A549 (cell line): ENCODE measurements at regions not wholly inside any gene's neighbourhood (a gene's known extent, or its start where the extent isn't known, plus 50 kb on each side); places are given as distances from the start of the nearest gene placed in this dataset.
A peak's percentile ranks its signal among the peaks of the same experiment; 100 is the strongest.

Experiments used
- ATAC-seq, 2 experiments: fragments of 200-7000 bp in 1 of 2; fragments of >200 bp in 1 of 2; cut with Nextera tagmentation in 1 of 2; cut with Tn5 transposase in 1 of 2; 3 replicates each; pipeline versions ENCODE4 v1.8.0 to v1.9.1; 2018 to 2020; ENCODE audit warnings: mild to moderate bottlenecking in 1 of 2, moderate library complexity in 1 of 2
- CTCF ChIA-PET: fragments of 300-600 bp; sonication (Branson Sonifier 250); formaldehyde crosslinking; extraction: SDS; loops from one replicate; lab custom pipeline; 2021; ENCODE audit warnings: antibody characterized with exemption, inconsistent platforms; lab: Yijun Ruan, JAX
- POLR2A ChIA-PET: fragments of 350-600 bp; formaldehyde crosslinking; extraction: SDS; loops from one replicate; lab custom pipeline; 2021; ENCODE audit warnings: antibody characterized with exemption, inconsistent platforms; lab: Yijun Ruan, JAX
- DNase-seq, 2 experiments: peaks; one replicate each; pipeline versions ENCODE4 v3.0.0 to v3.0.0-alpha.2; 2011 to 2016; ENCODE audit warnings: low read depth in 1 of 2, low spot score in 1 of 2
- FAIRE-seq: peaks from 2 replicates; lab custom pipeline; 2011; peaks lifted over from hg19 to GRCh38; lab: Jason Lieb, UNC
- H3K27ac ChIP-seq, 2 experiments: fragments of >200 bp; sonication (Bioruptor Twin); formaldehyde crosslinking; 3 replicates each; pipeline ENCODE4 v1.5.1; 2016 to 2017
- H3K4me1 ChIP-seq: fragments of >200 bp; sonication (Bioruptor Twin); formaldehyde crosslinking; 3 replicates; pipeline ENCODE4 v1.6.1; 2016
- H3K4me2 ChIP-seq: fragments of >200 bp; sonication (Bioruptor Twin); formaldehyde crosslinking; 3 replicates; pipeline ENCODE4 v1.6.1; 2016
- H3K4me3 ChIP-seq: fragments of >200 bp; sonication (Bioruptor Twin); formaldehyde crosslinking; 3 replicates; pipeline ENCODE4 v1.5.1; 2016
- H3K9me3 ChIP-seq: fragments of >200 bp; sonication (Bioruptor Twin); formaldehyde crosslinking; 3 replicates; pipeline ENCODE4 v1.6.1; 2016
- BHLHE40 ChIP-seq: IDR thresholded peaks from 2 replicates; pipeline ENCODE4 v1.6.1; 2012; ENCODE audit warnings: low read depth, low read length, inconsistent platforms
- EHF ChIP-seq: fragments of 250-450 bp; sonication (Bioruptor Pico); IDR thresholded peaks from 2 replicates; pipeline ENCODE4 v1.5.0; 2020; ENCODE audit warnings: mild to moderate bottlenecking
- ELK1 ChIP-seq: fragments of 150-350 bp; IDR thresholded peaks from 2 replicates; pipeline ENCODE4 v1.6.1; 2014; ENCODE audit warnings: low read depth, mild to moderate bottlenecking, low read length
- EP300 ChIP-seq, 2 experiments: fragments of >200 bp; sonication (Bioruptor Twin); formaldehyde crosslinking; IDR thresholded peaks; 2 replicates in 1 of 2; 3 replicates in 1 of 2; pipeline ENCODE4 v1.6.1; 2016 to 2017
- ESRRA ChIP-seq: fragments of 150-350 bp; IDR thresholded peaks from 2 replicates; pipeline ENCODE4 v1.6.1; 2014; ENCODE audit warnings: mild to moderate bottlenecking, low read length, borderline replicate concordance
- FOSB ChIP-seq: fragments of 250-450 bp; sonication (Bioruptor Pico); IDR thresholded peaks from 2 replicates; pipeline ENCODE4 v1.5.0; 2020; ENCODE audit warnings: mild to moderate bottlenecking, moderate library complexity
- FOSL2 ChIP-seq, 2 experiments: fragments of 450-650 bp in 1 of 2; fragments of >200 bp in 1 of 2; sonication (Bioruptor Twin) in 1 of 2; formaldehyde crosslinking; IDR thresholded peaks; 2 replicates each; pipeline versions ENCODE4 v1.5.0 to v1.6.1; 2016 to 2020; ENCODE audit warnings: mild to moderate bottlenecking in 1 of 2, moderate library complexity in 1 of 2
- FOXS1 ChIP-seq: fragments of 250-450 bp; sonication (Bioruptor Pico); IDR thresholded peaks from 2 replicates; pipeline ENCODE4 v1.5.0; 2020; ENCODE audit warnings: mild to moderate bottlenecking, moderate library complexity
- HEYL ChIP-seq: fragments of 250-450 bp; sonication (Bioruptor Pico); IDR thresholded peaks from 2 replicates; pipeline ENCODE4 v1.8.0; 2021; ENCODE audit warnings: mild to moderate bottlenecking, moderate library complexity
- HOXA7 ChIP-seq: fragments of 250-450 bp; sonication (Bioruptor Pico); IDR thresholded peaks from 2 replicates; pipeline ENCODE4 v1.5.0; 2020; ENCODE audit warnings: mild to moderate bottlenecking, moderate library complexity
- HOXB13 ChIP-seq: fragments of 250-450 bp; sonication (Bioruptor Pico); IDR thresholded peaks from 2 replicates; pipeline ENCODE4 v1.5.0; 2020; ENCODE audit warnings: low read depth, mild to moderate bottlenecking, moderate library complexity
- HOXB5 ChIP-seq: fragments of 250-450 bp; sonication (Bioruptor Pico); IDR thresholded peaks from 2 replicates; pipeline ENCODE4 v1.5.0; 2020; ENCODE audit warnings: mild to moderate bottlenecking, moderate library complexity
- JUN ChIP-seq, 2 experiments: fragments of >200 bp; sonication (Bioruptor Twin); formaldehyde crosslinking; IDR thresholded peaks; 2 replicates in 1 of 2; 3 replicates in 1 of 2; pipeline ENCODE4 v1.6.1; 2016 to 2017
- JUNB ChIP-seq: fragments of >200 bp; sonication (Bioruptor Twin); formaldehyde crosslinking; IDR thresholded peaks from 2 replicates; pipeline ENCODE4 v1.6.1; 2016
- KDM5A ChIP-seq: fragments of 200-600 bp; sonication (generic); IDR thresholded peaks from 2 replicates; pipeline ENCODE4 v1.6.1; 2016; ENCODE audit warnings: antibody characterized with exemption, mild to moderate bottlenecking
- RAD21 ChIP-seq, 2 experiments: fragments of >200 bp in 1 of 2; sonication (Bioruptor Twin) in 1 of 2; formaldehyde crosslinking in 1 of 2; IDR thresholded peaks in 1 of 2; conservative IDR thresholded peaks in 1 of 2; 2 replicates in 1 of 2; 3 replicates in 1 of 2; pipeline ENCODE4 v1.6.1; 2012 to 2018; ENCODE audit warnings: inconsistent platforms in 1 of 2
- REST ChIP-seq: fragments of 200-600 bp; sonication (generic); IDR thresholded peaks from 2 replicates; pipeline ENCODE4 v1.6.1; 2016; ENCODE audit warnings: antibody characterized with exemption, mild to moderate bottlenecking, moderate library complexity
- RNF2 ChIP-seq: fragments of 200-600 bp; sonication (generic); IDR thresholded peaks from 2 replicates; pipeline ENCODE4 v1.6.1; 2016; ENCODE audit warnings: low read depth, mild to moderate bottlenecking, antibody characterized with exemption, moderate library complexity, borderline replicate concordance
- SMC3 ChIP-seq: fragments of >200 bp; sonication (Bioruptor Twin); formaldehyde crosslinking; IDR thresholded peaks from 3 replicates; pipeline ENCODE4 v1.6.1; 2018; ENCODE audit warnings: inconsistent platforms
- ZNF302 ChIP-seq: fragments of 250-450 bp; sonication (Bioruptor Pico); IDR thresholded peaks from 2 replicates; pipeline ENCODE4 v1.9.0; 2021; ENCODE audit warnings: inconsistent platforms, mild to moderate bottlenecking, moderate library complexity
- ZSCAN20 ChIP-seq: fragments of 250-450 bp; sonication (Bioruptor Pico); IDR thresholded peaks from 2 replicates; pipeline ENCODE4 v1.8.0; 2022; ENCODE audit warnings: mild to moderate bottlenecking, moderate library complexity
- WGBS: methylation state at CpG from one replicate; pipeline ENCODE4 v1.1.6; 2017; ENCODE audit errors: missing lambda C conversion rate; 5-methylcytosine and 5-hydroxymethylcytosine counted together
- TF ChIP-seq, protein P1 (sequence below): fragments of >200 bp; sonication (Bioruptor Twin); formaldehyde crosslinking; IDR thresholded peaks from 2 replicates; pipeline ENCODE4 v1.6.1; 2016

- H3K4me3 ChIP-seq, result no peak overlapping the region
- no peak for TF ChIP-seq RNF2
- TF ChIP-seq JUN (IDR thresholded peaks at IDR 0.05), result no peak
- TF ChIP-seq ZSCAN20 (CRISPR knock-in tag), result no peak
- no peak for FAIRE-seq
- ChIA-PET POLR2A (no interaction called here), CTCF (no interaction called here)
- no peak for DNase-seq
- WGBS, result 48% methylated on average over 3 of the region's 3 CpGs
- no peak for ATAC-seq
- no peaks in the 10 kb centered on the region; the same call in 2 of the 3 replicates for H3K9me3 ChIP-seq
- H3K4me2 ChIP-seq, result no peak overlapping the region
- no peaks in the 10 kb centered on the region for H3K4me1 ChIP-seq
- H3K27ac ChIP-seq, result no peak overlapping the region
These were observed 78.5 kb upstream of the TMEM178A start for GRCh38 chr2:39587168-39587567.

DNA sequence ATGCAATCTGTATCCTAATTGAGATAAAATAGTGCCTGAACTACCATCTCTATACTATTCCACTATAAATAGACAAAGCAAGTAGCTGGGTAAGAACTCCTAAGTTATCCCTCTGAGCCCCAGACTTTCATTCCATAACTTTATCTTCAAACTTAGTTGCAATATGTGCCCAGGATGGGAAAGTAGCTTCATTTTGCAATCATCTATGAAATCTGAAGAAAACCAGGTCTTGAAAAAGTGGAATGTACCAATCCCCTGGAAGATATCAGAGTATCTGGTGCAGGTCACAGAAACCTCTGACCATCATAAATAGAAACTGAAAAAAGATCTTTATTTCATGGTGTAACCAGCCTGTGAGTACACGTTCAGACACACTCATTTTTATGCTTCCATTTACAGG lies 78.1 kb upstream of the TMEM178A start:
- CTCF ChIA-PET, result no interaction called here
- POLR2A ChIA-PET, result no interaction called here

DNA sequence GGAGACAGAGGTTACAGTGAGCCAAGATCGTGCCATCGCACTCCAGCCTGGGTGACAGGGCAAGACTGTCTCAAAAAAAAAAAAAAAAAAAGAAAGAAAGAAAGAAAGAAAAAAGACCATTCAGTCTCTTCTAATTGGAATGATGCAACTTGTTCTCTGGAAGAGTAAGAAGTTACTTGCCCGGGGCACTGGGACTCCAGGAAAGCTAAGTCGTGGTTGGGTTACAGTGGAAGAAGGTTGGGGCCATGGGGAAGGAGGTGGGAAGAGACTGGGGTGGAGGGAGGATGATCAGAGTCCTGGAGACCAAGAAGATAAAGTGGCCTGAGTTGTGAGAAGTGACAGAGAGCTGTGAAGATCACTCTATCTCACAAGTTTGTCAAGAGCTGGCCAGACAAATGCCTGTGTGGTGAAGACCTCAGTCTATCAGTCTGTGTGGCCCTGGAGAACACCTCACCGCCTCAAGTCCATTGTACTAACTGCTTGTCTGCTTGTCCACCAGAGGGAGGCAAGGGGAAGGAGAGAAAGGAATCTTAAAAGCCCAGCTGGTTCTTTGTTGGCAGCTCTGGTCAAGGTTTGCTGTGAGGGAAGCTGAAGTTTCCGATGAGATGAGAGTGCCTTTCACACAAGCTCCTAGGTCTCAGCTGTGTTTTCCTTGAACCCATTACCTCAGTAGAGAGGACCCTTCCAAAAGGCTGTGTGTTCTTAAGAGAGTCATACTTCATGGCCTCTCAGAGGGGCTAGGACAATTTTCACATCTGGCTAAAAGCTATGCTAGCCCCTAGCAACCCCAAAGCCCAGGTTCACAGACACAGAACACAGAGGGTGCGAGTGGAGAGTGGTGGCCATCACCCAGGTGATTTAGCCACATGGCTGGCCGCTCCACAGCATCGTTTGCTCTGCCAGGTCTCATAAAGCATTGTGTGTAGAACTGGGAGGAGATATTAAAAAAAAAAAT lies 72.0 kb upstream of the TMEM178A start:
- Histone ChIP-seq H3K4me1 (no peaks in the 10 kb centered on the region), H3K27ac (peak overlapping the region in 1 of 2 experiments; percentile 2; a peak in 1 of 6 replicates), H3K9me3 (no peaks in the 10 kb centered on the region), H3K4me2 (no peak overlapping the region), H3K4me3 (no peak overlapping the region)
- ATAC-seq (peak; percentile 95 to 98), DNase-seq (peak; percentile 39 to 79), FAIRE-seq (no peak)
- CTCF ChIA-PET, result interaction anchor here (0.6 to 2.3 kb wide), 29 partner anchors 8 to 834 kb away, joined by 3 to 19 read pairs (median 3); no protein-coding TSS in a partner anchor
- WGBS, result 46% methylated on average over 9 of the region's 9 CpGs
- POLR2A ChIA-PET, result interaction anchor here (0.6 kb wide), 1 partner anchor 230 kb away, joined by 3 read pairs; no protein-coding TSS in a partner anchor
- TF ChIP-seq EP300 (IDR thresholded peaks at IDR 0.05) (no peak), ZNF302 (CRISPR knock-in tag) (no peak), JUNB (no peak), BHLHE40 (no peak), ZSCAN20 (CRISPR knock-in tag) (no peak), HOXB5 (CRISPR knock-in tag) (no peak), FOSL2 (IDR thresholded peaks at IDR 0.05) (no peak), FOSL2 (CRISPR knock-in tag; IDR thresholded peaks at IDR 0.05) (no peak), EHF (CRISPR knock-in tag) (no peak), SMC3 (peak; percentile 68), KDM5A (no peak), HOXB13 (CRISPR knock-in tag) (no peak), RAD21 (conservative IDR thresholded peaks at IDR 0.05 in 1 of 2, IDR thresholded peaks at IDR 0.05 in 1 of 2) (peak; percentile 54 to 66; a peak in 4 of 5 replicates), ESRRA (no peak), FOSB (CRISPR knock-in tag) (no peak), FOXS1 (CRISPR knock-in tag) (no peak)

More for the DNA sequence above, 78.1 kb upstream of the TMEM178A start:
- no peak for ATAC-seq
- FAIRE-seq, result no peak
- no peak for DNase-seq
- WGBS, result 17% methylated on average over 1 of the region's 1 CpG
- no peak overlapping the region for H3K27ac ChIP-seq
- no peak for TF ChIP-seq FOXS1 (CRISPR knock-in tag)
- TF ChIP-seq, protein P1, sequence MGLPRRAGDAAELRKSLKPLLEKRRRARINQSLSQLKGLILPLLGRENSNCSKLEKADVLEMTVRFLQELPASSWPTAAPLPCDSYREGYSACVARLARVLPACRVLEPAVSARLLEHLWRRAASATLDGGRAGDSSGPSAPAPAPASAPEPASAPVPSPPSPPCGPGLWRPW, result no peak
- TF ChIP-seq ELK1, result no peak
- TF ChIP-seq HOXA7 (CRISPR knock-in tag), result no peak
- no peak for TF ChIP-seq FOSL2 (IDR thresholded peaks at IDR 0.05)
- TF ChIP-seq FOSL2 (CRISPR knock-in tag; IDR thresholded peaks at IDR 0.05), result no peak
- no peak for TF ChIP-seq REST
- TF ChIP-seq RAD21 (conservative IDR thresholded peaks at IDR 0.05 in 1 of 2, IDR thresholded peaks at IDR 0.05 in 1 of 2), result no peak
- TF ChIP-seq HEYL, result no peak
- H3K9me3 ChIP-seq, result no peaks in the 10 kb centered on the region; the same call in 2 of the 3 replicates
- no peak overlapping the region for H3K4me3 ChIP-seq
- no peak overlapping the region for H3K4me2 ChIP-seq
- H3K4me1 ChIP-seq, result no peaks in the 10 kb centered on the region
